ENCODE measurements at regions not wholly inside any gene's neighbourhood (a gene's known extent, or its start where the extent isn't known, plus 50 kb on each side); places are given as distances from the start of the nearest gene placed in this dataset.

GRCh38 chr2:128534688-128535392 is 216.2 kb upstream of the HS6ST1 start:
- H3K4me1 Mint-ChIP-seq, result peaks cover 4% of the 10 kb centered on the region
- no peaks in the 10 kb centered on the region for H3K9me3 Mint-ChIP-seq
- no peak overlapping the region for H3K4me3 Mint-ChIP-seq
- H3K36me3 Mint-ChIP-seq (ENCODE audit: low read depth), result no peaks in the 10 kb centered on the region
- peaks cover 6% of the 10 kb centered on the region for H3K27me3 Mint-ChIP-seq
- DNase-seq, result no peak
- CTCF ChIA-PET, result interaction anchor here (1.0 kb wide), 1 partner anchor 8 kb away, joined by 3 read pairs; no protein-coding TSS in a partner anchor
- H3K27ac Mint-ChIP-seq, result no peak overlapping the region
- POLR2A ChIA-PET, result no interaction called here

- POLR2A ChIA-PET, result no interaction called here
- CTCF ChIA-PET, result interaction anchor here (1.0 kb wide), 1 partner anchor 9 kb away, joined by 3 read pairs; no protein-coding TSS in a partner anchor
- H3K27me3 Mint-ChIP-seq, result peaks cover 6% of the 10 kb centered on the region
Measured at GRCh38 chr2:128535953-128536352, 217.3 kb upstream of the HS6ST1 start.

GRCh38 chr2:128536925-128537620 is 218.4 kb upstream of the HS6ST1 start:
- no peaks in the 10 kb centered on the region for H3K9me3 Mint-ChIP-seq
- ChIA-PET POLR2A (interaction anchor here (0.6 kb wide), 2 partner anchors 216 to 464 kb away, joined by 3 to 7 read pairs; no protein-coding TSS in a partner anchor), CTCF (no interaction called here)
- no peaks in the 10 kb centered on the region for H3K4me1 Mint-ChIP-seq
- H3K4me3 Mint-ChIP-seq, result no peak overlapping the region
- DNase-seq, result no peak
- no peak overlapping the region for H3K27ac Mint-ChIP-seq
- H3K27me3 Mint-ChIP-seq, result peaks cover 6% of the 10 kb centered on the region
- H3K36me3 Mint-ChIP-seq (ENCODE audit: low read depth), result no peaks in the 10 kb centered on the region

More at GRCh38 chr2:128535953-128536352, 217.3 kb upstream of the HS6ST1 start:
- no peak overlapping the region for H3K27ac Mint-ChIP-seq
- DNase-seq, result no peak
- peaks cover 3% of the 10 kb centered on the region for H3K4me1 Mint-ChIP-seq
- no peaks in the 10 kb centered on the region for H3K36me3 Mint-ChIP-seq (ENCODE audit: low read depth)
- no peaks in the 10 kb centered on the region for H3K9me3 Mint-ChIP-seq
- no peak overlapping the region for H3K4me3 Mint-ChIP-seq

GRCh38 chr2:128537646-128538045 is 219.0 kb upstream of the HS6ST1 start:
- Mint-ChIP-seq H3K36me3 (ENCODE audit: low read depth) (no peaks in the 10 kb centered on the region), H3K4me3 (no peak overlapping the region), H3K27ac (no peak overlapping the region), H3K27me3 (peaks cover 6% of the 10 kb centered on the region), H3K4me1 (no peaks in the 10 kb centered on the region), H3K9me3 (no peaks in the 10 kb centered on the region)
- CTCF ChIA-PET, result no interaction called here
- POLR2A ChIA-PET, result interaction anchor here (0.6 kb wide), 3 partner anchors 77 to 465 kb away, joined by 3 to 7 read pairs (median 5); no protein-coding TSS in a partner anchor
- DNase-seq, result no peak

DNA sequence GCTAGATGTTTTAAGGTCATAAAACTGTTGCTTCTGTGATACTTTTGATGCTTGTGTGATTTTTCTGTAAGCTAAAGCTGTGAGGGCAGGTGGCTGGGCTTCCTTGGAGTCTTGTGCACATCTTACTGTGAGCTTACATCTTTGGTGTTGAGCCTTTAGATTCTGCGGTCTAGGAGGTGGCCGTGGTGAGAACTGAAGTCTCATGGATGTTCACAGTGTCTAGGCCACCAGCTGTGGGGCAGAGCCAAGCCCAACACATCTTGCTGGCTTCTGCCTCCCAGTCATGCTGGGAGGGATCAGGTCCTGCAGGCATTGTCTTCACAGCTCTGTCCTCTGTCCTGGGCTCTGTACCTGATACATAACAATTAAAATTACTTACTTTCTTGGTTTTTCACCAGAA is 219.7 kb upstream of the HS6ST1 start:
- peaks cover 4% of the 10 kb centered on the region for H3K27me3 Mint-ChIP-seq
- no peaks in the 10 kb centered on the region for H3K36me3 Mint-ChIP-seq (ENCODE audit: low read depth)
- H3K4me1 Mint-ChIP-seq, result no peaks in the 10 kb centered on the region
- H3K4me3 Mint-ChIP-seq, result no peak overlapping the region
- no peak for DNase-seq
- no peak overlapping the region for H3K27ac Mint-ChIP-seq
- H3K9me3 Mint-ChIP-seq, result no peaks in the 10 kb centered on the region
- ChIA-PET POLR2A (interaction anchor here (0.6 kb wide), 1 partner anchor 77 kb away, joined by 5 read pairs; no protein-coding TSS in a partner anchor), CTCF (no interaction called here)

DNA sequence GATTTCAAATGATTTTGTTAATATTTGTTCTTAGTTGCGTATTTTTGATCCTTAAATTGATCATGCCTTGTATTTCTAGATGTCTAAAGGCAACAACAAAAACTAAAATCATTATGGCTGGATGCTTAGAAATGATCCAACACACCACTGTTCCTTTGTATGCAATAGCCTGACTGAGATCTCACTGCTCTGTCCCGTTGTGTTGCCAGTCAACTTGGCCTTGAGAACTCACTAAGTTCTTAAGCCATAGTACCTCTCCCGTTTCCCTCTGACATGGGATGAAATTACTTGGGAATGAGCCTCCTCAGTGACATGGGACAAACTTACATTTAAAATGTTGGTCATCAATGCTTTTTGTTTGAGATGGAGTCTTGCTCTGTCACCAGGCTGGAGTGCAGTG is 222.0 kb upstream of the HS6ST1 start:
- H3K9me3 Mint-ChIP-seq, result no peaks in the 10 kb centered on the region
- H3K4me1 Mint-ChIP-seq, result no peaks in the 10 kb centered on the region
- H3K27me3 Mint-ChIP-seq, result peaks cover 4% of the 10 kb centered on the region
- no peak overlapping the region for H3K4me3 Mint-ChIP-seq
- H3K27ac Mint-ChIP-seq, result no peak overlapping the region
- no peak for DNase-seq
- POLR2A ChIA-PET, result no interaction called here
- CTCF ChIA-PET, result no interaction called here
- H3K36me3 Mint-ChIP-seq (ENCODE audit: low read depth), result no peaks in the 10 kb centered on the region

DNA sequence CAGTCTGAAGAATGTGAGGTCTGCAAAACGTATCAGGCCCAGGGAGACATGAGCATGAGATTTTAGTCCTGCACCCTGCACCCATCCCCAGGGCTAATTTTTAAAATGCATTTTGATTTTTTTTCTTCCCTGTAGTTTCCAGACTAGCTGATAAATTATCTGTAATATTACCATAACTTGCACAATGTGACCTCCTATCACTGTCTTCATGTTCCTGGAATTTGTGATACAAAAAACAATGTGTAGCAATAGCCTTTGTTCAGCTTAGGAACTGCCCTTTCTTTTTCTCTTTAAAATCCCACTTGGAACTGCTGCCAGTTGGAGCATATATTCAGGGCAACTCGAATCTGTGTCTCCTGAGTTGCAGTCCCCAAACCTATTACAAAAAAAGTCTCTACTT is 222.8 kb upstream of the HS6ST1 start:
- no peaks in the 10 kb centered on the region for H3K9me3 Mint-ChIP-seq
- H3K4me1 Mint-ChIP-seq, result no peaks in the 10 kb centered on the region
- DNase-seq, result no peak
- H3K36me3 Mint-ChIP-seq (ENCODE audit: low read depth), result no peaks in the 10 kb centered on the region
- CTCF ChIA-PET, result interaction anchor here (0.6 kb wide), 1 partner anchor 103 kb away, joined by 3 read pairs; no protein-coding TSS in a partner anchor
- H3K4me3 Mint-ChIP-seq, result no peak overlapping the region
- H3K27ac Mint-ChIP-seq, result no peak overlapping the region
- POLR2A ChIA-PET, result no interaction called here
- peaks cover 4% of the 10 kb centered on the region for H3K27me3 Mint-ChIP-seq

GRCh38 chr2:128543036-128543435 is 224.4 kb upstream of the HS6ST1 start:
- Mint-ChIP-seq H3K27me3 (no peaks in the 10 kb centered on the region), H3K36me3 (ENCODE audit: low read depth) (no peaks in the 10 kb centered on the region), H3K4me3 (no peak overlapping the region), H3K27ac (no peak overlapping the region), H3K4me1 (no peaks in the 10 kb centered on the region), H3K9me3 (no peaks in the 10 kb centered on the region)
- CTCF ChIA-PET, result no interaction called here
- no peak for DNase-seq
- POLR2A ChIA-PET, result no interaction called here

DNA sequence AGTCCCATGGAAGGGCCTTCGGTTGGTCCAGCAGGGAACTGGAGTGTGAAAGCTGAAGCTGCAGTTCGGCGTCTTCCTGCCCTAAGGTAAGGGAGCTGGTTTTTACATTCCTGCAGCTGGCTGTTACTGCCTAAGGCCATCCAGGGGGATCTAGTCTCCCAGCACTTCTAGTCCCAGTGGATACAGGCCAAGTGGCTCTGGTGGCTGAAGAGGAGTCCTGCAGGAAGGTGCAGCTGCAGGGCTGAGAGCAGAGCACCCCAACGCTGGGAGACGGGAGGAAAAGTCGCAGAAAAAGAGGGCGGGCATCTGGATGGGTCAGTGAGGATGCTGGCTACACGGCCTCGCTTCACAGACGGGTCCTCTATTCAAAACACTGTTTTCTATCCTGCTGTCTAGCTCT is 225.0 kb upstream of the HS6ST1 start:
- Mint-ChIP-seq H3K27ac (no peak overlapping the region), H3K4me1 (no peaks in the 10 kb centered on the region)
- no peak for DNase-seq

DNA sequence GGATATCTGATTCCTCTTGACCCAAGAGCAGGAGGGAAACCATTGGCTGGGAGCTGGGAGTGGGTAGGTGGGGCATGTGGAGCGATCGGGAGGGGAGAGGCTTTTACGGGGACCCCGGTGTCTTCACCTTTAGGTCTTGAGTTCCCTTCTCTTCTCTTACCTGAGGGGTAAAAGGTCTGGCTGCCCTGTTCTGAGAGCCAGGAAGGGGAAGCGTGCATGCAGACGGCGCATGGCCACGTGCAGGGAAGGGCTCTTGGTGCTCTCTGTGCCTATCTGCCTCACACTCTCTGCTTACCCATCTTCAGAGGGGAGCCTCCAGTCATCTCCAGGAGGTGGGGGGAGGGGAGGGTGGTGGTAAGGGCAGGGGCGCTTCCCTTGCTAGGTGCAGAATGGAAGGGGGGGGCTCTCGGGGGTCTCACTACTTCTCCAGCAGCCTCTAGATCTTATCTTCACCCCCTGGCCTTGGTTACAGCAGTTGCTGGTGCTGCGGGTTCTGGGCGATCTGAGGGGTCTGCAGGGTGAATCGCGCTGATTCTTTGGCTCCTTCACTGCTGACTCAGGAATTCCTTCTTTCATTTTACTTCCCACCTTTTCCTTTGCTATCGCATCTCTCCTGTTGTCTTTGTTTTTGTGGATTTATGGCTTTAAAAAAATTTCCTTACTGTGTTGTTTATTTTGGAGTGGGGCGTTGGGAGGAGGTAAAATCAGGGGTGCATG is 225.8 kb upstream of the HS6ST1 start:
- CTCF ChIA-PET, result no interaction called here
- Mint-ChIP-seq H3K9me3 (no peaks in the 10 kb centered on the region), H3K27me3 (no peaks in the 10 kb centered on the region), H3K4me1 (no peaks in the 10 kb centered on the region), H3K27ac (no peak overlapping the region), H3K36me3 (ENCODE audit: low read depth) (no peaks in the 10 kb centered on the region), H3K4me3 (no peak overlapping the region)
- no peak for DNase-seq
- POLR2A ChIA-PET, result no interaction called here

More for the DNA sequence above, 225.0 kb upstream of the HS6ST1 start:
- H3K9me3 Mint-ChIP-seq, result no peaks in the 10 kb centered on the region
- H3K36me3 Mint-ChIP-seq (ENCODE audit: low read depth), result no peaks in the 10 kb centered on the region
- ChIA-PET POLR2A (no interaction called here), CTCF (no interaction called here)
- H3K4me3 Mint-ChIP-seq, result no peak overlapping the region
- no peaks in the 10 kb centered on the region for H3K27me3 Mint-ChIP-seq

DNA sequence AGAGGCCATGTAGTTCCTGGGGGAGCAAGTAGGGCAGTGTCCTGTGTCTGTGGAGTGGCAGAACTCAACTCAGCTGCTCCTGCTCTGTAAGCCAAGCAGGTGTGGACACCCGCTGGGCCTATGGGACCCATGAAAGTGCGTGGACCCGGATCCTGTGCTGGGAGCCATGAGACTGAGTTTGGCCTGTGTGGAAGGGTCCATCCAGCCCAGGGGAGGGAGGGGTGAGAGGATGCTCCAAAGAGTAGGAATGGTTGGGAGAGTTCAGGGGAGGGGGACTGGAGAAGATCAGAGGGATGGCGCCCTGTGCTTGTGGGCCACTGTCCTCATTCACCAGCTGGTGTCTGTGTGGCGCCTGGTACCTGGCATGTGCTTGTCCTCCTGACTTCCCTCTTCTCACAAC is 226.4 kb upstream of the HS6ST1 start:
- Mint-ChIP-seq H3K27ac (no peak overlapping the region), H3K36me3 (ENCODE audit: low read depth) (no peaks in the 10 kb centered on the region), H3K4me1 (no peaks in the 10 kb centered on the region), H3K9me3 (no peaks in the 10 kb centered on the region), H3K4me3 (no peak overlapping the region), H3K27me3 (no peaks in the 10 kb centered on the region)
- DNase-seq, result no peak
- POLR2A ChIA-PET, result no interaction called here
- CTCF ChIA-PET, result no interaction called here

DNA sequence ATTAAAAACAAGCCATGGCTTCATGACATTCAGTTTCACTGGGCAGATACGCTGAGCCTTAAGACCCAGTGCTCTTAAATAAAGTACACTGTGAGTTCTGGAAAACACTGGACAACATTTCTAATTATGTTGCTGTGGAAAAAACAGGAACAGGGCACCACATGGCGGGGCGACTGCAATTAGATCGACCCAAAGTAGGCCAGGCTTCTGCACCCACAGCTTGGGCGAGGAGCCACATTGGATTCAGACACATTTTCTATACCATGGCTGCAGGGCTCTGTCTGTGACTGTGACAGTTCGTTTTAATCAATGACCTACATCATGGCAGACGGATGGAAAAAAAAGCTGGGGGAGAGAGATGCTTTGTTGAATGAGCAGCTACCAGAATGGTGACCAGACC is 227.2 kb upstream of the HS6ST1 start:
- Mint-ChIP-seq H3K36me3 (ENCODE audit: low read depth) (no peaks in the 10 kb centered on the region), H3K27ac (no peak overlapping the region), H3K9me3 (no peaks in the 10 kb centered on the region), H3K27me3 (no peaks in the 10 kb centered on the region), H3K4me1 (no peaks in the 10 kb centered on the region), H3K4me3 (no peak overlapping the region)
- ChIA-PET CTCF (no interaction called here), POLR2A (no interaction called here)
- no peak for DNase-seq

DNA sequence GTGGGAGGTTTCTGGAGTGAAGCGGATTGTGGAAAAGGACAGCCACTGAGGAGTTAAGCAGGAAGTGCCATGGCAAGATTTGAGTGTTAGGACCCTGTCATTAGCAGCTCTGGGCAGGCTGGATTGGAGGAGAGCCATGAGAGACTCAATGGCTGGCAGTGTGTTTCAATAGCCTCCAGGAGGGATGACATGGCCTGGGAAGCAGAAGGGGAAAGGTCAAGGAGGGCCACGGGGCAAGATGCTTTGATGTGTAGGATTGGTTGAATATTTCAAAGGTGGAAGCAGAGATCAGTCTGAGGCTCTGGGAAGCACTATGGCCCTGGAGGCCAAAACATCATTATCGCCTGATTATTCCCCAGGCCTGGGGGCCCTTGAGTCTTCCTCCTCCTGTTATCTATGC is 229.0 kb upstream of the HS6ST1 start:
- ChIA-PET CTCF (interaction anchor here (0.6 kb wide), 1 partner anchor 33 kb away, joined by 3 read pairs; no protein-coding TSS in a partner anchor), POLR2A (no interaction called here)
- DNase-seq, result no peak
- no peaks in the 10 kb centered on the region for H3K4me1 Mint-ChIP-seq
- H3K27ac Mint-ChIP-seq, result no peak overlapping the region
- H3K4me3 Mint-ChIP-seq, result no peak overlapping the region
- H3K36me3 Mint-ChIP-seq (ENCODE audit: low read depth), result no peaks in the 10 kb centered on the region
- no peaks in the 10 kb centered on the region for H3K9me3 Mint-ChIP-seq
- no peaks in the 10 kb centered on the region for H3K27me3 Mint-ChIP-seq
